H1 (cell line): ENCODE measurements at regions not wholly inside any gene's neighbourhood (a gene's known extent, or its start where the extent isn't known, plus 50 kb on each side); places are given as distances from the start of the nearest gene placed in this dataset.

ENCODE experiments used
- BRCA1 ChIP-seq: IDR thresholded peaks from 2 replicates; pipeline ENCODE4 v1.6.1; 2012; ENCODE audit warnings: low read depth, low read length, improper control_type of control experiment
- CBX5 ChIP-seq: fragments of 300-800, 300-1000 bp; sonication (generic); IDR thresholded peaks from 2 replicates; pipeline ENCODE4 v1.7.1; 2016; ENCODE audit warnings: antibody characterized with exemption, low read length, low read depth
- EZH2 ChIP-seq: fragments of 200-600 bp; sonication (generic); IDR thresholded peaks from 2 replicates; pipeline ENCODE4 v1.7.1; 2012; ENCODE audit warnings: low read depth, mild to moderate bottlenecking, moderate library complexity, low read length, inconsistent platforms; ENCODE audit not compliant: severe bottlenecking
- SUZ12 ChIP-seq: fragments of 200-600 bp; sonication (generic); IDR thresholded peaks from 2 replicates; pipeline ENCODE4 v1.6.1; 2012; ENCODE audit warnings: mild to moderate bottlenecking, inconsistent platforms, low read length, moderate library complexity, mixed read lengths
- TAF1 ChIP-seq: IDR thresholded peaks from 2 replicates; pipeline ENCODE4 v1.6.1; 2011; ENCODE audit warnings: mild to moderate bottlenecking, low read depth, low read length
- YY1 ChIP-seq: IDR thresholded peaks from 2 replicates; pipeline ENCODE4 v1.6.1; 2011; ENCODE audit warnings: low read depth, mild to moderate bottlenecking, low read length
- TF ChIP-seq, protein P1 (sequence below): IDR thresholded peaks from 2 replicates; pipeline ENCODE4 v1.6.1; 2012; ENCODE audit warnings: inconsistent platforms
- TF ChIP-seq, protein P2 (sequence below), 3 experiments: IDR thresholded peaks; 1 replicate in 2 of 3; 2 replicates in 1 of 3; pipeline versions ENCODE4 v1.5.1 to v1.6.1; 2011; ENCODE audit warnings: low read length in 3 of 3, mild to moderate bottlenecking in 3 of 3, inconsistent platforms in 2 of 3, low read depth in 1 of 3, moderate library complexity in 1 of 3; ENCODE audit not compliant: insufficient read depth in 1 of 3; ENCODE audit errors: control extremely low read depth in 1 of 3

DNA sequence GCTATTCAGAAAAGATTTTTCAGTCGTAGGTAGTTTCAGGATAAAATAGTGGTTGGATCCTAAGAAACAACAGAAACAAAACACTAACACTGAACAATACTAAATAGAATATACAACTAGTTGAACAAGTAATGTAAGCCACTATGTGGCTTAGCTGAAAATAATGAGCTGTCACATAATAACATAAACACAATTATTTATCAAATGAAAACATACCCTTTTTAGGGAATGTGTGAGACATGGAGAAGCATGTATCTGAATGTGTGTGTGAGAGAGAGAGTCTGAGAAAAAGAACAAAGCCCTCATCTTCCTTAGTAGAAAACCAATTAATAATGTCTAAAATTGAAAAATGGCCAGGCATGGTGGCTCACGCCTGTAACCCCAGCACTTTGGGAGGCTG is 122.6 kb upstream of the LOC128125822 start:
- TF ChIP-seq, protein P1, sequence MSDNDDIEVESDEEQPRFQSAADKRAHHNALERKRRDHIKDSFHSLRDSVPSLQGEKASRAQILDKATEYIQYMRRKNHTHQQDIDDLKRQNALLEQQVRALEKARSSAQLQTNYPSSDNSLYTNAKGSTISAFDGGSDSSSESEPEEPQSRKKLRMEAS: no peak
- TF ChIP-seq EZH2 (no peak), BRCA1 (no peak), CBX5 (no peak), TAF1 (no peak), YY1 (no peak), SUZ12 (no peak)
- TF ChIP-seq, protein P2, sequence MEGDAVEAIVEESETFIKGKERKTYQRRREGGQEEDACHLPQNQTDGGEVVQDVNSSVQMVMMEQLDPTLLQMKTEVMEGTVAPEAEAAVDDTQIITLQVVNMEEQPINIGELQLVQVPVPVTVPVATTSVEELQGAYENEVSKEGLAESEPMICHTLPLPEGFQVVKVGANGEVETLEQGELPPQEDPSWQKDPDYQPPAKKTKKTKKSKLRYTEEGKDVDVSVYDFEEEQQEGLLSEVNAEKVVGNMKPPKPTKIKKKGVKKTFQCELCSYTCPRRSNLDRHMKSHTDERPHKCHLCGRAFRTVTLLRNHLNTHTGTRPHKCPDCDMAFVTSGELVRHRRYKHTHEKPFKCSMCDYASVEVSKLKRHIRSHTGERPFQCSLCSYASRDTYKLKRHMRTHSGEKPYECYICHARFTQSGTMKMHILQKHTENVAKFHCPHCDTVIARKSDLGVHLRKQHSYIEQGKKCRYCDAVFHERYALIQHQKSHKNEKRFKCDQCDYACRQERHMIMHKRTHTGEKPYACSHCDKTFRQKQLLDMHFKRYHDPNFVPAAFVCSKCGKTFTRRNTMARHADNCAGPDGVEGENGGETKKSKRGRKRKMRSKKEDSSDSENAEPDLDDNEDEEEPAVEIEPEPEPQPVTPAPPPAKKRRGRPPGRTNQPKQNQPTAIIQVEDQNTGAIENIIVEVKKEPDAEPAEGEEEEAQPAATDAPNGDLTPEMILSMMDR (IDR thresholded peaks at IDR 0.05; ENCODE audit: control extremely low read depth in 1 of 3, insufficient read depth in 1 of 3, low read depth in 1 of 3, low read length in 3 of 3): no peak
